Activated T-cell treated with anti-CD3 and anti-CD28 coated beads, Interleukin-2, amount 50 U/mL, for 4 hours (primary cell): ENCODE measurements at regions not wholly inside any gene's neighbourhood (a gene's known extent, or its start where the extent isn't known, plus 50 kb on each side); places are given as distances from the start of the nearest gene placed in this dataset.

ENCODE experiments used
- ATAC-seq, 2 donors: fragments of 200-7000 bp; cut with Tn5 transposase; one replicate each; pipeline ENCODE4 v1.10.0; 2021
- DNase-seq: peaks from one replicate; pipeline ENCODE4 v3.0.0-alpha.2; 2020
- H3K27me3 Mint-ChIP-seq: one replicate; pipeline ENCODE4 v1.8.0; 2021; ENCODE audit warnings: low read depth, mixed read lengths
- H3K36me3 Mint-ChIP-seq: one replicate; pipeline ENCODE4 v1.8.0; 2022; ENCODE audit warnings: mixed read lengths; ENCODE audit not compliant: insufficient read depth
- H3K4me1 Mint-ChIP-seq: one replicate; pipeline ENCODE4 v1.8.0; 2021; ENCODE audit warnings: low read depth, mixed read lengths
- H3K4me3 Mint-ChIP-seq: one replicate; pipeline ENCODE4 v1.8.0; 2021; ENCODE audit warnings: mild to moderate bottlenecking, moderate library complexity, mixed read lengths
- H3K9me3 Mint-ChIP-seq: one replicate; pipeline ENCODE4 v1.8.0; 2021; ENCODE audit warnings: mixed read lengths

DNA sequence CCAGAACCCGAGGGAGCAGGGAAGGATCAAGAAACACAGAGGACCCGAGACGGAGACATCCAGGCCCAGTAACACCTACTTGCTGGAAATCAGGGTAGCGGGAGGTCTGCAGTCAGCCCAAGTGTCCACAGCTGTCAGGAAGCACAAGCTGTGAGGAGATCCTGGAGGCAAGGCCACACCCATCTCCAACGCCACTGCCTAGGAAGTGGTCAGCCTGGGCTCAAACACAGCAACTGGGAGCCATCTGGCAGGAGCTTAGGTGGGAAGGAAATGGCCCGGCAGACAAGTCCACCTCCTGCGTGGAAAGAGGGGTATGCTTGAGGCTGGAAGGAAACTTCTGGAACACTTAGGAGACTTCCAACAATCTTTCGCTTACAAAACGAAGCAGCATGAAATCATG lies 407.1 kb downstream of the VPS13C start:
- no peaks in the 10 kb centered on the region for H3K36me3 Mint-ChIP-seq
- DNase-seq = no peak
- no peaks in the 10 kb centered on the region for H3K9me3 Mint-ChIP-seq
- no peaks in the 10 kb centered on the region for H3K4me1 Mint-ChIP-seq
- H3K27me3 Mint-ChIP-seq = peaks cover 10% of the 10 kb centered on the region
- ATAC-seq = no peak
- H3K4me3 Mint-ChIP-seq = no peak overlapping the region

GRCh38 chr15:61651267-61651666 lies 409.0 kb downstream of the VPS13C start:
- H3K36me3 Mint-ChIP-seq = no peaks in the 10 kb centered on the region

DNA sequence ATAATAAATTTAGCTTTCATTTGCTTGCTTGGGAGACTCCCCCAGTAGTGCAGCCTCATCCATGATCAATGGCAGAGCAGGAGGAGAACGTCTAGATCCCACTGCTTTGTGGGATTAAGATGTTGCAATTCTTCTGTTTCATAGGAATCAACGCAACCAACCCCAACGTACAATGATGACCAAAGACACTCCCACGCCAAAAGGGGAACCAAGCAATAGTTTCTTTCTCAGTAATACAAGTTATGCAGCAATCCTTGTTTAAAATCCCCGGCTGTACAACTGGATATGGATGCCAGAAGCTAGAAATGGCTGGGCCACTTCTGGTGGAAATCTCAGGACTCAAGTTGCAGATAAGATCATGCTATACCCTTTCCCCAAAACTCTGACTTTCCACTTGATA lies 411.2 kb downstream of the VPS13C start:
- H3K27me3 Mint-ChIP-seq = peaks cover 16% of the 10 kb centered on the region
- ATAC-seq (no peak), DNase-seq (no peak)
- H3K4me1 Mint-ChIP-seq = no peaks in the 10 kb centered on the region
- H3K9me3 Mint-ChIP-seq = no peaks in the 10 kb centered on the region
- H3K36me3 Mint-ChIP-seq = no peaks in the 10 kb centered on the region
- no peak overlapping the region for H3K4me3 Mint-ChIP-seq

More at GRCh38 chr15:61651267-61651666, 409.0 kb downstream of the VPS13C start:
- peaks cover 10% of the 10 kb centered on the region for H3K27me3 Mint-ChIP-seq
- no peak overlapping the region for H3K4me3 Mint-ChIP-seq
- H3K4me1 Mint-ChIP-seq = no peaks in the 10 kb centered on the region
- no peak for DNase-seq
- no peak for ATAC-seq
- H3K9me3 Mint-ChIP-seq = no peaks in the 10 kb centered on the region

DNA sequence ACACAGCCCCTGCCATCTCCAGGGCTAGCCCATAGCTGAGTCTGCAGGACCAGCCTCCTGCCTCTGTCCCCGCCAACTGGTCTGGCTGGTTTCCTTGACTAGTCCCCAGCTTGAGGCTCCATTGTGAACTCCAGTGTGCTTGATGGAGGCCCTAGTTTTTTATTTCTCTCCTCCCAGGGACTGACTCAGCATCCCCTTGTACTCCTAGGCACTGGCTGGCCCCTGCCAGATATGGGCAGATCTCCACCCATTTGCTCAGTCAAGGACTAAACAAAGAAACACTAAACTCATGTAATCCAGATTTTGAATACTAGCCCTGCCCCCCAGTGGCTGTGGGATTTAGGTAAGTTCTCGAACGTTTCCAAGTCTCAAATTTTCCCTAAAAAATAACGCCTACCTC lies 415.4 kb upstream of the RORA start:
- Mint-ChIP-seq H3K4me3 (no peak overlapping the region), H3K9me3 (no peaks in the 10 kb centered on the region), H3K27me3 (peaks cover 25% of the 10 kb centered on the region), H3K4me1 (no peaks in the 10 kb centered on the region), H3K36me3 (no peaks in the 10 kb centered on the region)
- no peak for DNase-seq
- ATAC-seq = no peak

DNA sequence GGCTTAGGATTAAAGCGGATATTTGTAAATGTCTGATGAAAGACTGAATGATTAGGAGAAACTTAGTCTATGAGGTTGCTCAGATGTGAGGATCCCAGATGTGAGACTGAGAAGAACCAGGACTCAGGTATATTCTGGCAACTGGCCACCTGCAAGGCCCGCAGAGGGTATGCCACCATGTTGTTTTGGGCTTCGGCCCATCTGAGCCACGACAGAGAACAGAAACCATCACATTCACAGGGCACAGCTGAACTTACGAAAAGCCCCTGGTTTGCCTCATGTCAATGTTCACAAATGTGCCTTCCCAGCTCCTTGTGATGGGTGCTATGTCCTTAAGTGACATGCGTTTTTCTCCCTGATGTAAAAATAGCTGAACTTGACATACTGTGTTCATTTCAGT lies 412.5 kb upstream of the RORA start:
- ATAC-seq (no peak), DNase-seq (no peak)
- Mint-ChIP-seq H3K27me3 (peaks cover 23% of the 10 kb centered on the region), H3K9me3 (no peaks in the 10 kb centered on the region), H3K36me3 (no peaks in the 10 kb centered on the region), H3K4me3 (no peak overlapping the region), H3K4me1 (no peaks in the 10 kb centered on the region)

DNA sequence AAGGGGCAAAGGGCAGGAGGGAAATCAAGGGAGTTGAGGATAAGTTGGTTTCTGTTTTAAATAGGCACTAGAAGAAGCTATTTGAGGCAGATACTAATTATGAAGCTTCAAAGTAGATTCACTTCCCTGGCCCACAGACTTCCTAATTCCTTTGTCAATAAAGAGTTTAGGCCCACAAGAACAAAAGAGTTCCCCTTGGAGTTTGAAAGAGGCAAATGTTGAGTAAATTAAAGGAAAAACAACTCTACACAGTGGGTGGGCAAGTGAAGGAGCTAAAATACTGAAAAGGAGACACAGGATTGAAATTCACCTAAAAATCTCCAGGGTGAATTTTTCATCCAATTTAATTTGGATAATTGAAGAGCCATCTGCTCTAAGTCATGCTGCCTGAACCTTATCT lies 411.7 kb upstream of the RORA start:
- H3K36me3 Mint-ChIP-seq = no peaks in the 10 kb centered on the region
- ATAC-seq = no peak
- H3K9me3 Mint-ChIP-seq = no peaks in the 10 kb centered on the region
- H3K4me3 Mint-ChIP-seq = no peak overlapping the region
- no peak for DNase-seq
- H3K4me1 Mint-ChIP-seq = no peaks in the 10 kb centered on the region
- peaks cover 30% of the 10 kb centered on the region for H3K27me3 Mint-ChIP-seq

- Mint-ChIP-seq H3K4me3 (no peak overlapping the region), H3K27me3 (peaks cover 28% of the 10 kb centered on the region), H3K9me3 (no peaks in the 10 kb centered on the region), H3K4me1 (no peaks in the 10 kb centered on the region), H3K36me3 (no peaks in the 10 kb centered on the region)
- DNase-seq (no peak), ATAC-seq (no peak)
Observed at GRCh38 chr15:61639491-61639890, 410.4 kb upstream of the RORA start.

DNA sequence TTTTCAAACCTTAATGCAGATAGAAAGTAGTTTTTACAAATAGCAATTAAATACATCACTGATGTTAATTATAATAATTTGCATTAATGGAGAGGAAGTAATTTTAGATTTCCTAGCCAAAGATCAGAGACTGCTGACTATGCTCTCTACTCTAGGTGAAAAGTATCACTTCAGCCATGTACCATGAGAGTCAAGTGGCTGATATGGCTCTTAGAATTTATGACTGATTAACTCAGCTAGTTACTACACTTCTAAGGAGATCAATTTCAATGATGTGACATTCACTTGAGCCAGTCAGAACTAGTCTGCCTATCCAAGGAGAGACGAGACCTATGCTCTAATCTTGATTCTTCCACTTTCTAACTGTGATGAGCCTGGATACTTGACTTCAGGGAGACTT lies 405.7 kb upstream of the RORA start:
- peaks cover 14% of the 10 kb centered on the region for H3K27me3 Mint-ChIP-seq
- H3K4me3 Mint-ChIP-seq = no peak overlapping the region
- DNase-seq = no peak
- H3K4me1 Mint-ChIP-seq = no peaks in the 10 kb centered on the region
- H3K36me3 Mint-ChIP-seq = no peaks in the 10 kb centered on the region
- H3K9me3 Mint-ChIP-seq = no peaks in the 10 kb centered on the region
- no peak for ATAC-seq

DNA sequence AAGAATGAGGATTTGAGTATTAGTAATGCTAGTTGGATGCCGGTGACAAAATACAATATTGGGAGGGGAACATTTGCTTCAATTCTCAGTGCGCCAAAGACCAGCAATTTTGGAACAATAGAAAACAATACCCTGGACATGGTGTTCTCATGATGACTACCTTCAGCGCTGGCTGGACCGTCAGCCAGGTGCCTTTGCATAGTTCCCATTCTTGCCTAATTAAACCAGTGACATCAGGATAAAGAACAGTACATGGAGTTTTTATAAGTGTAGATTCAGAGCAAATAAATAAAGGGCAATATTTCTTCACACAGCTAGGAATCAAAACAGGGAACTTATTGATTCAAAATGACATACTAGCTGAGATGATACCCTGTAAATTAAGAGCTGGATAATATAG lies 404.8 kb upstream of the RORA start:
- DNase-seq (no peak), ATAC-seq (no peak)
- peaks cover 13% of the 10 kb centered on the region for H3K27me3 Mint-ChIP-seq
- H3K4me1 Mint-ChIP-seq = no peaks in the 10 kb centered on the region
- no peaks in the 10 kb centered on the region for H3K9me3 Mint-ChIP-seq
- no peaks in the 10 kb centered on the region for H3K36me3 Mint-ChIP-seq
- H3K4me3 Mint-ChIP-seq = no peak overlapping the region

- DNase-seq = no peak
- Mint-ChIP-seq H3K9me3 (no peaks in the 10 kb centered on the region), H3K4me3 (no peak overlapping the region), H3K27me3 (peaks cover 6% of the 10 kb centered on the region), H3K36me3 (no peaks in the 10 kb centered on the region), H3K4me1 (no peaks in the 10 kb centered on the region)
- no peak for ATAC-seq
Observed at GRCh38 chr15:61629269-61629668, 400.2 kb upstream of the RORA start.

GRCh38 chr15:61624950-61625349 lies 395.8 kb upstream of the RORA start:
- DNase-seq = no peak
- Mint-ChIP-seq H3K36me3 (no peaks in the 10 kb centered on the region), H3K27me3 (peaks cover 8% of the 10 kb centered on the region), H3K4me3 (no peak overlapping the region), H3K4me1 (no peaks in the 10 kb centered on the region), H3K9me3 (no peaks in the 10 kb centered on the region)
- ATAC-seq = no peak

GRCh38 chr15:61623746-61624145 lies 394.6 kb upstream of the RORA start:
- Mint-ChIP-seq H3K36me3 (no peaks in the 10 kb centered on the region), H3K9me3 (no peaks in the 10 kb centered on the region), H3K27me3 (peaks cover 8% of the 10 kb centered on the region), H3K4me3 (no peak overlapping the region), H3K4me1 (no peaks in the 10 kb centered on the region)
- ATAC-seq (no peak), DNase-seq (no peak)

DNA sequence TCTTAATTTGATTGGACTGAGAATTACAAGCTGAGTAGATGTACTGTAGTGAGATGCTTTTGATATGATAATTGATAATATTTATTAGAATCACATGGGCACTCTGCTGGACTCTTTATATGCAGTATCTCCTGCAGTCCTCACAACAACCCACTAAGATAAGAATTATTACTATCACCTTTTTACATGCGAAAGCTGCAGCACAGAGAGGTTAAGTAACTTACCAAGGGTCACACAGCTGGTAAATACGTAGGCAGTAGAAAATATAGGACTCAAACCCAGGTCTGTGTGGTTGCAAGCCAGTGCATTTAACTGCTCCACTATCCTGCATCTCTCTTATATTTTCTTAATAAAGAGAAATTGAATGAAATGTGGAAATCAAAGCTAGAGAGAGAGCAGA lies 392.8 kb upstream of the RORA start:
- peaks cover 10% of the 10 kb centered on the region for H3K27me3 Mint-ChIP-seq
- no peaks in the 10 kb centered on the region for H3K4me1 Mint-ChIP-seq
- no peak for ATAC-seq
- H3K36me3 Mint-ChIP-seq = no peaks in the 10 kb centered on the region
- H3K9me3 Mint-ChIP-seq = peaks cover 12% of the 10 kb centered on the region
- DNase-seq = no peak
- H3K4me3 Mint-ChIP-seq = no peak overlapping the region

GRCh38 chr15:61621146-61621545 lies 392.0 kb upstream of the RORA start:
- no peak for DNase-seq

GRCh38 chr15:61620151-61620550 lies 391.0 kb upstream of the RORA start:
- Mint-ChIP-seq H3K4me1 (no peaks in the 10 kb centered on the region), H3K36me3 (no peaks in the 10 kb centered on the region), H3K4me3 (no peak overlapping the region), H3K27me3 (peaks cover 8% of the 10 kb centered on the region), H3K9me3 (peaks cover 18% of the 10 kb centered on the region)
- DNase-seq = no peak
- ATAC-seq = no peak

More at GRCh38 chr15:61621146-61621545, 392.0 kb upstream of the RORA start:
- peaks cover 8% of the 10 kb centered on the region for H3K27me3 Mint-ChIP-seq
- peaks cover 13% of the 10 kb centered on the region for H3K9me3 Mint-ChIP-seq
- H3K36me3 Mint-ChIP-seq = no peaks in the 10 kb centered on the region
- H3K4me1 Mint-ChIP-seq = no peaks in the 10 kb centered on the region
- no peak overlapping the region for H3K4me3 Mint-ChIP-seq
- ATAC-seq = no peak

DNA sequence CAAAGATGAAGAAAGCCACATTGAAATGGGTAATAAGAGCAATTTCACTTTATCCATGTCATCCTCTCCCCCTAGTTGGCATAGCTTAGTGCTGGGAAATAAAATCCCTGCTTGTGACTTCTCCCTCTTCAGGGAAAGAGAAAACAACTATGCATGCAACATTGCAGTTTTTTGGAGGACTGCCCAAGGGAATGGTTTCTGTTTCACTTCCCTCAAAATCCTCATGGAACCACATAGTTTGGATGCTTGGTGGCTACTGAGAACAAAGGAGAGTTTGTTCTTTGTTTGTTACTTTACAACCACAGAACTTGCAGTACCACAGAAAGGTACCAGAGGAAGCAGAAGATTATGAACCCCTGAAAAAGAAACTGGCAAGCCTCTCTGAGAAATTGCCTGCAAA lies 384.6 kb upstream of the RORA start:
- Mint-ChIP-seq H3K27me3 (peaks cover 18% of the 10 kb centered on the region), H3K4me1 (no peaks in the 10 kb centered on the region), H3K36me3 (no peaks in the 10 kb centered on the region), H3K9me3 (peaks cover 32% of the 10 kb centered on the region), H3K4me3 (no peak overlapping the region)
- DNase-seq (no peak), ATAC-seq (no peak)
